Adipocyte (in vitro differentiated cells): ENCODE measurements at regions not wholly inside any gene's neighbourhood (a gene's known extent, or its start where the extent isn't known, plus 50 kb on each side); places are given as distances from the start of the nearest gene placed in this dataset.

ENCODE experiments used
- DNase-seq: peaks from one replicate; pipeline ENCODE4 v3.0.0-alpha.2; 2015; ENCODE audit warnings: low read depth
- H3K27me3 ChIP-seq: replicated peaks from 2 replicates; pipeline ENCODE4 v1.7.0; 2013; ENCODE audit warnings: mild to moderate bottlenecking, low read length, moderate library complexity; ENCODE audit not compliant: control insufficient read depth, insufficient read depth
- H3K36me3 ChIP-seq: 2 replicates; pipeline ENCODE4 v1.7.0; 2013; ENCODE audit warnings: low read length, mild to moderate bottlenecking, moderate library complexity; ENCODE audit not compliant: control insufficient read depth, insufficient read depth, severe bottlenecking
- H3K4me1 ChIP-seq: 2 replicates; pipeline ENCODE4 v1.7.0; 2013; ENCODE audit warnings: mild to moderate bottlenecking, low read length, moderate library complexity; ENCODE audit not compliant: control insufficient read depth, insufficient read depth
- H3K4me3 ChIP-seq: 2 replicates; pipeline ENCODE4 v1.7.0; 2013; ENCODE audit warnings: mild to moderate bottlenecking, low read length, moderate library complexity
- H3K9ac ChIP-seq: 2 replicates; pipeline ENCODE4 v1.7.0; 2013; ENCODE audit warnings: mild to moderate bottlenecking, low read length, moderate library complexity
- H3K9me3 ChIP-seq: 2 replicates; pipeline ENCODE4 v1.7.0; 2013; ENCODE audit warnings: mild to moderate bottlenecking, low read length, moderate library complexity; ENCODE audit not compliant: control insufficient read depth

GRCh38 chr5:61245936-61246335 is 83.7 kb upstream of the SMIM15 start:
- H3K4me1 ChIP-seq: no peaks in the 10 kb centered on the region
- DNase-seq: peak; percentile 31
- no peaks in the 10 kb centered on the region for H3K9me3 ChIP-seq
- H3K27me3 ChIP-seq: no peaks in the 10 kb centered on the region
- H3K36me3 ChIP-seq: no peaks in the 10 kb centered on the region
- no peak overlapping the region for H3K9ac ChIP-seq
- H3K4me3 ChIP-seq: no peak overlapping the region

GRCh38 chr5:61246768-61247307 is 84.6 kb upstream of the SMIM15 start:
- Histone ChIP-seq H3K9me3 (no peaks in the 10 kb centered on the region), H3K4me1 (no peaks in the 10 kb centered on the region), H3K4me3 (no peak overlapping the region), H3K36me3 (no peaks in the 10 kb centered on the region), H3K9ac (no peak overlapping the region), H3K27me3 (no peaks in the 10 kb centered on the region)
- no peak for DNase-seq

DNA sequence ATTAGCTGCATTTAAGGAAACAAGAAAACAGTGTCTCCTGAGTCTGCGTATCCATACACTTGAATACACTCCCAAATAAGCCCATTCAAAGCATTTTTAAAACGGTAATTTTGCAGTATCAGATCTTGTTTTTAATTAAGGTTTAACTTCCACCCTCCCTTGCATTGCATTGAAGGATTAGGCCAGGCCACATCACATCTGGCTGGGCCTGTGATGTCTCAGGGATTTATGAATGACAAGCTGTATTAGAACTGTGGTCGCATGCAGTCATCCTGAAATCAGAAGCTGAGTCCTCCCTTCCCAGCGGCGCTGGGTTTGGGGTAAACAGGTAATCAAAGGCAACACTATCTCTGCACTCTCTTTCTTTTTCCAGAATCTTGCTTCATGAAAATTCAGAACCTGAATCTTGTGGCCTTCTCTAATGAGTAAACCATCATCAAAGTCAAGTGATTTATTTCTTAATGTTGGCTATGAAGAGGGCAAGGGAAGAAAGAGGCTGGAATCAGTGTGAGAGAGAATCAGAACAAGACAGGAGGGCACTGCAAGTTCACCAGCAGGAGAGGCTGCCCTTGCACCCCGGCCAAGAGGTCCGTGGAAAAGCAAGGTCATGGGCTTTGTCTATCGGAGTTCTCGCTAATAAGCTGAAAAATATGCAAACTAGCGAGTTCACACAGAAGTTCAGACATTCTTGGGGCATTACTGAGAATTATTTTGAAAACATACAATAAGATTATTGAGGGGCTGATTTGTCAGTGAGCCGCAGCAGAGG is 80.0 kb upstream of the ZSWIM6 start:
- Histone ChIP-seq H3K27me3 (no peaks in the 10 kb centered on the region), H3K4me3 (no peak overlapping the region), H3K36me3 (no peaks in the 10 kb centered on the region), H3K4me1 (peaks cover 6% of the 10 kb centered on the region), H3K9me3 (no peaks in the 10 kb centered on the region), H3K9ac (no peak overlapping the region)
- DNase-seq: no peak

- Histone ChIP-seq H3K4me3 (no peak overlapping the region), H3K9ac (no peak overlapping the region), H3K4me1 (peaks cover 6% of the 10 kb centered on the region), H3K36me3 (no peaks in the 10 kb centered on the region), H3K27me3 (no peaks in the 10 kb centered on the region), H3K9me3 (no peaks in the 10 kb centered on the region)
- no peak for DNase-seq
Measured at GRCh38 chr5:61252643-61252925, 79.5 kb upstream of the ZSWIM6 start.

DNA sequence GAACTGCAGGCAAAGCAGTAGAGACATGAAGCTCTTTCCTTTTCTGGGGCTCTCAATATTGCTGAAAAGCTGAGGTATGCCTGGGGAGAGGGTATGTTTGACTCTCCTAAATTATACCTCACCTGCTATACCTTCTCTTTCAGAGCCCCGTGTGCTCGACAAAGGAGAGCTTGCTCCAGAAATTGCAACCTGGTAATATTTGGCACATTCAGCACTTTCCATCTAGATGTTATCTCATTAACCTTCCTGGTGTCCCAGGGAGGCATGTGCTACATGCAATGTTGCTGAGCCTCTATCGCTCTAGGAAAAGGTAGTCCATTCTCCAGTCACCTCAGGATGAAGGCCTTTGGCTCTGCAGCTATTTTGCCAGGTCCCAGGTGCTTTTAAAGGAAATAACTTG is 78.5 kb upstream of the ZSWIM6 start:
- Histone ChIP-seq H3K27me3 (no peaks in the 10 kb centered on the region), H3K36me3 (no peaks in the 10 kb centered on the region), H3K9me3 (no peaks in the 10 kb centered on the region), H3K9ac (no peak overlapping the region), H3K4me1 (peaks cover 6% of the 10 kb centered on the region), H3K4me3 (no peak overlapping the region)
- DNase-seq: no peak

- Histone ChIP-seq H3K9me3 (no peaks in the 10 kb centered on the region), H3K36me3 (no peaks in the 10 kb centered on the region), H3K4me1 (peaks cover 6% of the 10 kb centered on the region), H3K27me3 (no peaks in the 10 kb centered on the region), H3K9ac (no peak overlapping the region), H3K4me3 (no peak overlapping the region)
- no peak for DNase-seq
Measured at GRCh38 chr5:61254969-61255555, 77.0 kb upstream of the ZSWIM6 start.

DNA sequence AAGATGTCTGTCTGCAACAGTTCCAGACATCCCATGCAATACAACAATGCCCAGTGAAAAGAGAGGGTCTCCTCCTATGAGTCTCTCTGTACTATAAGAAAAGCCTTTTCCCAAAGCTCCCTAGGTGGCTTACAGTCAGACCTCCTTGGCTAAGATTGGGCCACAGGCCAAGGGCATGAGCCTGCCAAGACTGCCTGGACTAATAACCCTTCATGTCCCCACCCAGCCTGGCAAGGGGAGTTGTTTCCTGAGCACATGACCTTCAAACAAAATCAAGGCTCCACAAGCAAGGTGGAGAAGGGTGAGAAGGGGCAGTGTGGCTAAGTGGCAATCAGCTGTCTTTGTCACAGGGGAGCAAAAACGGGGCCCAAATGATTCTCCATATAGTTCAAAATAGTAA is 75.6 kb upstream of the ZSWIM6 start:
- H3K9ac ChIP-seq: no peak overlapping the region
- no peaks in the 10 kb centered on the region for H3K36me3 ChIP-seq
- H3K27me3 ChIP-seq: no peaks in the 10 kb centered on the region
- no peak for DNase-seq
- no peak overlapping the region for H3K4me3 ChIP-seq
- H3K4me1 ChIP-seq: peaks cover 7% of the 10 kb centered on the region
- no peaks in the 10 kb centered on the region for H3K9me3 ChIP-seq

DNA sequence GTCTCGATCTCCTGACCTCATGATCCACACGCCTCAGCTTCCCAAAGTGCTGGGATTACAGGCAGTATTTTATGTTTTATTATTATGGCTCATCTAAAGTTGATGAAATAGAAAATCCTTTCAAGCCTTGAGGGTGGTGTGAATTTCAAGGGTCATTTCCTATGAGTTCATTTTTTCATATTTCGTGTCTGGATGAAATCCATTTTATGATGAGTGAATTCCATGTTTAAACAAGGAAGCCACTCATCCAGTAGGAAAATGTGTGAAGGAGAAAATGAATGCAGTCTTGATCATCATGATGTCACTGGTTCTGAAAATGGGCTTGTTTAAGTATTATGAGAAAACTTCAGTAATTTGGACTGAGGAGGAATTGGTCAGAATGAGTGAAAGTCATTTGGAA is 74.6 kb upstream of the ZSWIM6 start:
- Histone ChIP-seq H3K4me1 (peaks cover 9% of the 10 kb centered on the region), H3K36me3 (no peaks in the 10 kb centered on the region), H3K9ac (no peak overlapping the region), H3K4me3 (no peak overlapping the region), H3K27me3 (no peaks in the 10 kb centered on the region), H3K9me3 (no peaks in the 10 kb centered on the region)
- no peak for DNase-seq

DNA sequence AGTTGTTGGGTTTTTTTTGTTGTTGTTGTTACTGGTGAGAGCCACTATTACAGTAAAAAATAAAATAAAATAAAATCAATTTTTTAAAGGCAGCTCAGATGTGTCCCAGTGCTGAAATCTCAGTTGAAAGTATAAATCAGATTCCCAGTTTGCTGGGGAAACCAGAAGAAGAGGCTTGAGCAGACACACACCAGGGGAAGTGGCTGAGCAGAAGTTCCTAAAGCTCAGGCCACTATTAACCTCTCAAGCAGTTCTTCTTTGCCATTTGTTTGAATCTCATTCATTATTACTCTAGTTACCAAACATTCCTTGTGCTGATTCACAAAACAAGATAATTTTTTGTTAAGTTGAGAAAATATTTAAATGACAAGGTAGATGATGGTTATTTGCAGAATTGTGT is 70.9 kb upstream of the ZSWIM6 start:
- H3K36me3 ChIP-seq: no peaks in the 10 kb centered on the region
- no peak for DNase-seq
- no peaks in the 10 kb centered on the region for H3K27me3 ChIP-seq
- no peak overlapping the region for H3K4me3 ChIP-seq
- H3K9me3 ChIP-seq: no peaks in the 10 kb centered on the region
- peaks cover 9% of the 10 kb centered on the region for H3K4me1 ChIP-seq
- no peak overlapping the region for H3K9ac ChIP-seq

DNA sequence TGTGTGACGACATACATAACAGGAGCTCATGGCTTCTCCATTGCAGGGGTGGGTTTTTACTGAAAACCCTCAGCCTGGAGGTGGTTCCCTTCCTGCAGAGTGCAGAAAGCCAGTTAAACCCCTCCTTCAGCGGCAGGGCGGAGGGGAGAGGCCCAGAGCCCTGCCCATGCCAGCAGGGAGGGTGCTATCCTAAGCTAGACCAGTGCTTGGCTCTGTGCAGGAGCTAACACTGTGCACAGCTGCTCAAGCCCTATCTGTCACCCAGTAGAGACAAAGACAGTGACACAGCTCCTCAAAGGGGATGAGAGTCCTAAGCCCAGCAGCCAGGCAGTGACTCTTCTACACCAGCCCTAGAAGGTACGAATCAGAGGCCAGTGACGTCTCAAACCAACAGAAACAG is 70.0 kb upstream of the ZSWIM6 start:
- no peak for DNase-seq
- no peak overlapping the region for H3K4me3 ChIP-seq
- no peaks in the 10 kb centered on the region for H3K36me3 ChIP-seq
- no peaks in the 10 kb centered on the region for H3K27me3 ChIP-seq
- peaks cover 4% of the 10 kb centered on the region for H3K4me1 ChIP-seq
- H3K9ac ChIP-seq: no peak overlapping the region
- no peaks in the 10 kb centered on the region for H3K9me3 ChIP-seq

DNA sequence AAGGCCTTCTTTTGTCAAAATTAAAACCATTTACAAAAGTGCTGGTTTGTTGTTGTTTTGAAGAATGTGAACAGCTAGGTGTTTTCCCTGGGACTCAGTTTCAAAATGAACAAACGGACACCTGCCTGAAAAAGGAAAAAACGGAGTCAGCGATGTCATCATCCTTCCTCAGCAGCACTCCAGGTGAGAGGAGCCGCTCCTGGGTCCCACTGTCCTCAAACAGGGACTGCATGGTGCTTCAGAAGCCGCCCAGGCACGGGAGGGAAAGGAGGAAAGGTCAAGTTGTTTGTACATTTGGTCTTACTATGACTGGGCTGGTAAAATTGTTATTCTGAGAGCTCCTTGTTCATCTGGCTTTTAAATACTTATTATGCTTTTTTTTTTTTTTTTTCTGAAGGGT is 69.0 kb upstream of the ZSWIM6 start:
- Histone ChIP-seq H3K9ac (no peak overlapping the region), H3K4me1 (peaks cover 4% of the 10 kb centered on the region), H3K9me3 (no peaks in the 10 kb centered on the region), H3K27me3 (no peaks in the 10 kb centered on the region), H3K4me3 (no peak overlapping the region), H3K36me3 (no peaks in the 10 kb centered on the region)
- DNase-seq: no peak
